Neural progenitor cell (in vitro differentiated cells): ENCODE measurements at regions not wholly inside any gene's neighbourhood (a gene's known extent, or its start where the extent isn't known, plus 50 kb on each side); places are given as distances from the start of the nearest gene placed in this dataset.

Source experiments
- DNase-seq: peaks from one replicate; pipeline ENCODE4 v3.0.0-alpha.2; 2016; ENCODE audit warnings: low spot score
- H2AFZ ChIP-seq: fragments of 200-600 bp; sonication (generic); replicated peaks from 2 replicates; pipeline ENCODE4 v1.6.1; 2016; ENCODE audit warnings: antibody characterized with exemption
- H3F3A ChIP-seq: fragments of 200-600 bp; sonication (generic); 2 replicates; pipeline ENCODE4 v1.6.1; 2016; ENCODE audit warnings: antibody characterized with exemption, low read depth
- H3K27ac ChIP-seq: fragments of 200-600 bp; sonication (generic); 2 replicates; pipeline ENCODE4 v1.5.1; 2016; ENCODE audit warnings: mild to moderate bottlenecking
- H3K27me3 ChIP-seq: fragments of 200-600 bp; sonication (generic); 2 replicates; pipeline ENCODE4 v1.6.1; 2016; ENCODE audit warnings: mild to moderate bottlenecking, moderate library complexity
- H3K36me3 ChIP-seq: fragments of 200-600 bp; sonication (generic); 2 replicates; pipeline ENCODE4 v1.5.1; 2016
- H3K4me1 ChIP-seq: fragments of 200-600 bp; sonication (generic); 2 replicates; pipeline ENCODE4 v1.6.1; 2016; ENCODE audit warnings: mixed run types
- H3K4me2 ChIP-seq: fragments of 200-600 bp; sonication (generic); 2 replicates; pipeline ENCODE4 v1.6.1; 2016
- H3K4me3 ChIP-seq: fragments of 200-600 bp; sonication (generic); 2 replicates; pipeline ENCODE4 v1.5.1; 2016
- H3K79me2 ChIP-seq: fragments of 200-600 bp; sonication (generic); 2 replicates; pipeline ENCODE4 v1.6.1; 2016; ENCODE audit warnings: low read depth
- H3K9ac ChIP-seq: fragments of 200-600 bp; sonication (generic); 2 replicates; pipeline ENCODE4 v1.6.1; 2016
- H3K9me3 ChIP-seq: fragments of 200-600 bp; sonication (generic); 2 replicates; pipeline ENCODE4 v1.5.1; 2016; ENCODE audit warnings: low read depth
- H4K20me1 ChIP-seq: fragments of 200-600 bp; sonication (generic); 2 replicates; pipeline ENCODE4 v1.6.1; 2016; ENCODE audit warnings: low read depth
- H3K27ac Mint-ChIP-seq: 3 replicates; pipeline ENCODE4 v1.8.0; 2021; ENCODE audit warnings: mixed read lengths
- H3K27me3 Mint-ChIP-seq: 2 replicates; pipeline ENCODE4 v1.8.0; 2022; ENCODE audit warnings: low read depth, mild to moderate bottlenecking, inconsistent platforms, moderate library complexity, mixed read lengths; ENCODE audit not compliant: insufficient read depth
- H3K36me3 Mint-ChIP-seq: 3 replicates; pipeline ENCODE4 v1.8.0; 2021; ENCODE audit warnings: mixed read lengths
- H3K4me1 Mint-ChIP-seq: 3 replicates; pipeline ENCODE4 v1.8.0; 2021; ENCODE audit warnings: mixed read lengths
- H3K4me3 Mint-ChIP-seq: 3 replicates; pipeline ENCODE4 v1.8.0; 2021; ENCODE audit warnings: mild to moderate bottlenecking, moderate library complexity, mixed read lengths
- H3K9me3 Mint-ChIP-seq: 3 replicates; pipeline ENCODE4 v1.8.0; 2020; ENCODE audit warnings: mixed read lengths
- EZH2 ChIP-seq: fragments of 200-600 bp; sonication (generic); IDR thresholded peaks from 2 replicates; pipeline ENCODE4 v1.6.1; 2017; ENCODE audit warnings: antibody characterized with exemption, mild to moderate bottlenecking, moderate library complexity
- EZH2phosphoT487 ChIP-seq: fragments of 200-600 bp; sonication (generic); IDR thresholded peaks from 2 replicates; pipeline ENCODE4 v1.6.1; 2017; ENCODE audit warnings: antibody characterized with exemption
- TF ChIP-seq, protein P1 (sequence below): fragments of 200-600 bp; sonication (generic); IDR thresholded peaks from 2 replicates; pipeline ENCODE4 v1.5.1; 2017; ENCODE audit warnings: antibody characterized with exemption, mild to moderate bottlenecking

DNA sequence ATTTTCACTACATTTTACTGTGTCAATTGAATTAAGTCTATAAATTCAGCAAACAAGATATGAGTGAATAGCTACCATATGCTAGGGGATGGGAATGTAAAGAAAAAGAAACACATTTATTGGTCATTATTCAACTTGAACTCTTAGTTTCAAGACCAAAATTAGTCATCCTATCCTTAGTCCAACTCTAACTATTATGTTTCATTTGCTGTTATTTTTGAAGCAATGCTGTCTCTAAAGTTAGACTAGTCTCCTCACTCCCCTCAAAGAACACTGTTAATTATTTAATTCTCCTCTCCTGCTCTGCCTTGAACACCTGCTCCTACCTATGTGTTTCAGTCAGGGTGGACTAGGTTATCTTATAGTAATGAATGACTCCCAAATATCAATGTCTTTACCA, 920.9 kb downstream of the TUSC7 start:
- Histone ChIP-seq H3K4me1 (peaks cover 6% of the 10 kb centered on the region), H3K27ac (no peak overlapping the region), H3K4me2 (no peak overlapping the region), H3K27me3 (no peaks in the 10 kb centered on the region), H3K9me3 (no peaks in the 10 kb centered on the region), H3K9ac (no peak overlapping the region), H3F3A (no peaks in the 10 kb centered on the region), H3K36me3 (no peaks in the 10 kb centered on the region), H3K4me3 (no peak overlapping the region), H4K20me1 (no peaks in the 10 kb centered on the region), H2AFZ (no peak overlapping the region), H3K79me2 (no peaks in the 10 kb centered on the region)
- TF ChIP-seq, protein P1, sequence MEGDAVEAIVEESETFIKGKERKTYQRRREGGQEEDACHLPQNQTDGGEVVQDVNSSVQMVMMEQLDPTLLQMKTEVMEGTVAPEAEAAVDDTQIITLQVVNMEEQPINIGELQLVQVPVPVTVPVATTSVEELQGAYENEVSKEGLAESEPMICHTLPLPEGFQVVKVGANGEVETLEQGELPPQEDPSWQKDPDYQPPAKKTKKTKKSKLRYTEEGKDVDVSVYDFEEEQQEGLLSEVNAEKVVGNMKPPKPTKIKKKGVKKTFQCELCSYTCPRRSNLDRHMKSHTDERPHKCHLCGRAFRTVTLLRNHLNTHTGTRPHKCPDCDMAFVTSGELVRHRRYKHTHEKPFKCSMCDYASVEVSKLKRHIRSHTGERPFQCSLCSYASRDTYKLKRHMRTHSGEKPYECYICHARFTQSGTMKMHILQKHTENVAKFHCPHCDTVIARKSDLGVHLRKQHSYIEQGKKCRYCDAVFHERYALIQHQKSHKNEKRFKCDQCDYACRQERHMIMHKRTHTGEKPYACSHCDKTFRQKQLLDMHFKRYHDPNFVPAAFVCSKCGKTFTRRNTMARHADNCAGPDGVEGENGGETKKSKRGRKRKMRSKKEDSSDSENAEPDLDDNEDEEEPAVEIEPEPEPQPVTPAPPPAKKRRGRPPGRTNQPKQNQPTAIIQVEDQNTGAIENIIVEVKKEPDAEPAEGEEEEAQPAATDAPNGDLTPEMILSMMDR: no peak
- TF ChIP-seq EZH2: no peak
- no peak for TF ChIP-seq EZH2phosphoT487
- Mint-ChIP-seq H3K9me3 (no peaks in the 10 kb centered on the region), H3K27ac (no peak overlapping the region), H3K36me3 (no peaks in the 10 kb centered on the region), H3K27me3 (peaks cover 2% of the 10 kb centered on the region), H3K4me1 (peaks cover 7% of the 10 kb centered on the region), H3K4me3 (no peak overlapping the region)
- no peak for DNase-seq

DNA sequence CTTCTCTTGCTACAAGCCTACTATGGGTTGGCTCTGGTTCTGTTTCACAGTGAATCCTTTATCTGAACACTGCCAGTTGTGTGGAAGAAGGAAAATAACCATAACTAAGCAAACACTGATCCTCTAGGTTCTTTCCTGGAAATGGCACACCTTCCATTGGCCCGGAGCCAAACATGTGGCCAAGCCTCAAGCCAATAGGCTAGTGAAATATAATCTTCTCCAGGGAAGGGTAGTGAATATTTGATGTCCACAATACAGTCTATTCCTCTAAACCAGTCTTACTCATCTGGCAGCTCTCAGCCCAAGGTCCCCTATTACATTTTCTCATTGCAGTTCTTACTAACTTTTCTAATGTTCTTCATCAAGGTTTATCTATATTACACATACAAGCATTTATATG, 921.3 kb downstream of the TUSC7 start:
- Histone ChIP-seq H3K9ac (no peak overlapping the region), H3K4me2 (no peak overlapping the region), H3K4me1 (peaks cover 6% of the 10 kb centered on the region), H3K27me3 (no peaks in the 10 kb centered on the region), H3F3A (no peaks in the 10 kb centered on the region), H3K27ac (no peak overlapping the region), H3K36me3 (no peaks in the 10 kb centered on the region), H3K4me3 (no peak overlapping the region), H4K20me1 (no peaks in the 10 kb centered on the region), H3K79me2 (no peaks in the 10 kb centered on the region), H2AFZ (no peak overlapping the region), H3K9me3 (no peaks in the 10 kb centered on the region)
- H3K27me3 Mint-ChIP-seq: peaks cover 2% of the 10 kb centered on the region
- H3K36me3 Mint-ChIP-seq: no peaks in the 10 kb centered on the region
- peaks cover 7% of the 10 kb centered on the region for H3K4me1 Mint-ChIP-seq
- no peak overlapping the region for H3K4me3 Mint-ChIP-seq
- no peaks in the 10 kb centered on the region for H3K9me3 Mint-ChIP-seq
- H3K27ac Mint-ChIP-seq: no peak overlapping the region
- TF ChIP-seq EZH2 (no peak), EZH2phosphoT487 (no peak)
- TF ChIP-seq, protein P1: no peak
- DNase-seq: no peak

GRCh38 chr3:117631781-117632180, 922.2 kb downstream of the TUSC7 start:
- Histone ChIP-seq H3K9me3 (no peaks in the 10 kb centered on the region), H3F3A (no peaks in the 10 kb centered on the region), H3K27ac (no peak overlapping the region), H4K20me1 (no peaks in the 10 kb centered on the region), H3K27me3 (no peaks in the 10 kb centered on the region), H3K4me3 (no peak overlapping the region), H3K4me1 (peaks cover 6% of the 10 kb centered on the region), H3K36me3 (no peaks in the 10 kb centered on the region), H2AFZ (no peak overlapping the region), H3K4me2 (no peak overlapping the region), H3K9ac (no peak overlapping the region), H3K79me2 (no peaks in the 10 kb centered on the region)
- H3K27me3 Mint-ChIP-seq: no peaks in the 10 kb centered on the region
- DNase-seq: no peak
- H3K36me3 Mint-ChIP-seq: no peaks in the 10 kb centered on the region
- no peak overlapping the region for H3K4me3 Mint-ChIP-seq
- TF ChIP-seq EZH2 (no peak), EZH2phosphoT487 (no peak)
- TF ChIP-seq, protein P1: no peak
- H3K27ac Mint-ChIP-seq: no peak overlapping the region
- H3K9me3 Mint-ChIP-seq: no peaks in the 10 kb centered on the region
- H3K4me1 Mint-ChIP-seq: peaks cover 7% of the 10 kb centered on the region
